Right lobe of liver (tissue), 4 donors: ENCODE measurements at regions not wholly inside any gene's neighbourhood (a gene's known extent, or its start where the extent isn't known, plus 50 kb on each side); places are given as distances from the start of the nearest gene placed in this dataset.

Experiments
- POLR2A ChIP-seq: fragments of 450-650 bp; IDR thresholded peaks from one replicate; pipeline ENCODE4 v1.6.1; 2017; ENCODE audit warnings: antibody characterized with exemption, mild to moderate bottlenecking
- TF ChIP-seq, protein P1 (sequence below), 4 donors: fragments of 200-600 bp in 3 of 4; fragments of 450-650 bp in 1 of 4; IDR thresholded peaks; one replicate each; pipeline versions ENCODE4 v1.5.1 to v1.8.0; 2016 to 2022; ENCODE audit warnings: antibody characterized with exemption in 4 of 4, mild to moderate bottlenecking in 2 of 4
- donor health status: DM: no; HTN: no; CAD: no.
- donor health status: DM: no; HTN: no; CAD: no.
- donor health status: DM: no; HTN: yes; CAD: no.

DNA sequence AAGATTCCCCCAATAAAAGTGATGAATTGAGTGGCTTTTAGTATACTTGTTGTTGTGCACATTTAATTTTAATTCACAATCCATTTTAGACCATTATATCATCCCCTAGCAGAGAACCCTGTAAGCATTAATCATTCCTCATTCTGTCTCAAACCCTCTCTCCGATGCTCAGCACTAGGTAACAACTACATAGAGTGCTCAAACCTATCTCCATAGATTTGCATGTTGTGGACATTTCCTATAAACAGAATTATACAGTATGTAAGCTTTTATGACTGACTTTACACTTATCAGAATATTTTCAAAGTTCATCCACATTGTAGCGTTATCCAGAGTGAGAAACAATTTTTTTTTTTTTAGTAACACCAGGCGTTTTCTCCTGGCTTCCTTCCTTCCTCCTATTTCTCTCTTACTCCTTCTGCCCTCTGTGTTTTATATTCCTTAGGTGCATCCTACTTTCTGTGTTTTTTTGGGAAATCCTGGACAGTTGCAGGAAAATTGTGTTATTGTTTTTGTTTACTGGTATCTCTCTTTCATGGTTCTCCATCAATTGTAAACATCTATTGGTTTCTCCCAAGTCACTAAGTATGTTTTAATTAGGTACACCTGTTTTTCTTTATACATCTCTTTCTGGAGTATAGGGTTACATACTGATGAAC lies 1528.0 kb upstream of the TPTE start:
- no peak for TF ChIP-seq POLR2A
- TF ChIP-seq, protein P1, sequence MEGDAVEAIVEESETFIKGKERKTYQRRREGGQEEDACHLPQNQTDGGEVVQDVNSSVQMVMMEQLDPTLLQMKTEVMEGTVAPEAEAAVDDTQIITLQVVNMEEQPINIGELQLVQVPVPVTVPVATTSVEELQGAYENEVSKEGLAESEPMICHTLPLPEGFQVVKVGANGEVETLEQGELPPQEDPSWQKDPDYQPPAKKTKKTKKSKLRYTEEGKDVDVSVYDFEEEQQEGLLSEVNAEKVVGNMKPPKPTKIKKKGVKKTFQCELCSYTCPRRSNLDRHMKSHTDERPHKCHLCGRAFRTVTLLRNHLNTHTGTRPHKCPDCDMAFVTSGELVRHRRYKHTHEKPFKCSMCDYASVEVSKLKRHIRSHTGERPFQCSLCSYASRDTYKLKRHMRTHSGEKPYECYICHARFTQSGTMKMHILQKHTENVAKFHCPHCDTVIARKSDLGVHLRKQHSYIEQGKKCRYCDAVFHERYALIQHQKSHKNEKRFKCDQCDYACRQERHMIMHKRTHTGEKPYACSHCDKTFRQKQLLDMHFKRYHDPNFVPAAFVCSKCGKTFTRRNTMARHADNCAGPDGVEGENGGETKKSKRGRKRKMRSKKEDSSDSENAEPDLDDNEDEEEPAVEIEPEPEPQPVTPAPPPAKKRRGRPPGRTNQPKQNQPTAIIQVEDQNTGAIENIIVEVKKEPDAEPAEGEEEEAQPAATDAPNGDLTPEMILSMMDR (IDR thresholded peaks at IDR 0.05), result no peak
